GM21447 (cell line): ENCODE measurements at regions not wholly inside any gene's neighbourhood (a gene's known extent, or its start where the extent isn't known, plus 50 kb on each side); places are given as distances from the start of the nearest gene placed in this dataset.
"Not testable (repeated sequence)": the region's sequence is repeated elsewhere in the genome, so short reads cannot be mapped to it uniquely, and the experiment has no call there.

Experiments
- ATAC-seq: cut with Tn5 transposase; IDR thresholded peaks from one replicate; pipeline ENCODE4 v1.9.1; 2021; ENCODE audit not compliant: unreplicated experiment

DNA sequence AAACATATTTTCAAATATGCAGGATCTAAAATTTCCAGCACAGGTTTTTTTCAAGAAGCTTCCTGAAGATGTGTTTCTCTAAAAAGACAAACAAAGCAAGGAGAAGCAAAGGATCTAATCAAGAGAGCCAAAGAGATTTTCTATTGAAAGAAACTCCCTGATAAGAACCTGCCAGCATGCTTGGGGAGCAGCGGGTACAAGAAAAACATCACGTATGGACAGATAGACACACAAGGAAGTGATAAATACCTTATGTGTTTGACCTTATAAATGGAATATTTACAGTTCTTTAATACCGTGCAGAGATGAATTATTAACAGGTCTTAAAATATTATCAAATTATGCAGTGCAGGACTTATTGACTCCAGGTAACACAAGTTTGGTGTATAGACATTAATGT, 562.1 kb downstream of the DACH1 start:
- ATAC-seq, result no peak

DNA sequence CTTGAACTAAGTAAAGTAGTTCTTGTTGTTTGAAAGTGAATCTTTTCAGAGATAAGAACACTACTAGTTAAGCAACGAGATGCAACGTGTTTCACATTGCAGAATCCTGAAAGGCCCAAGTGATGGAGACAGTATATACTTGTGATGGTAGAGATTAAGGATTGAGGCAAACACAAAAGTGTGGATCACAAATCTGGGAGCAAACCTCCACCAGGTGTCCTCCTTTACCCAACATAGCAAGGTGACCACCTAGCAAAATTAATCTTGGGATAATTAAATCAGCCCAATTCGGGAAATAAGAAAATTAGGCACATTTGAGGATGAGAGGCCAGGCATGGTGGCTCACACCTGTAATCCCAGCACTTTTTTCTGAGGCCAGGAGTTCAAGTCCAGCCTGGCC, 563.9 kb downstream of the DACH1 start:
- no peak for ATAC-seq

DNA sequence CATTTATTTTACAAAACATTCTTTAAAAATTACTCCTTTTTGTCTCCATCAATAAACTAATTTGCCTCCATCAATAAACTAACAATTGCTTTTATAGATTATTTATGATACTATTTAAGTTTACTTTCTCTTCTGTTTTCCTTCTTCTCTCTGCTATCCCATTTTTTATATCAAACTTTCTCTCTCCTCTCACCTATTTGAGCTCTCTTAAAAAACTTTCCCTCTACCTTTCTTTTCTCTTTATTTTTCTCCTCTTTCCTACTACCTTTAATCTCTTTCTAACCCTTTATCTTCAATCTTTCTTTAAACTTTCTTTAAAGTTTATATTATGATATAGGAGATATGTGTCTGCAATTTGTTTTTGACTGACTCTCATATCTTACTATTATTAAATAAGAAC, 566.4 kb downstream of the DACH1 start:
- ATAC-seq, result no peak

- no peak for ATAC-seq
These were observed 575.2 kb downstream of the DACH1 start for GRCh38 chr13:71291842-71292146.

GRCh38 chr13:71290963-71291841, 575.8 kb downstream of the DACH1 start:
- ATAC-seq, result peak; percentile 84

- not testable (repeated sequence) for ATAC-seq
These were observed 577.0 kb downstream of the DACH1 start for GRCh38 chr13:71289980-71290379.

- no peak for ATAC-seq
These were observed 581.3 kb downstream of the DACH1 start for GRCh38 chr13:71285700-71286099.

GRCh38 chr13:71278512-71278911, 588.5 kb downstream of the DACH1 start:
- no peak for ATAC-seq

- ATAC-seq, result peak; percentile 74
These were observed 591.9 kb downstream of the DACH1 start for GRCh38 chr13:71274923-71275608.

GRCh38 chr13:71261256-71261655, 605.7 kb downstream of the DACH1 start:
- ATAC-seq, result no peak

DNA sequence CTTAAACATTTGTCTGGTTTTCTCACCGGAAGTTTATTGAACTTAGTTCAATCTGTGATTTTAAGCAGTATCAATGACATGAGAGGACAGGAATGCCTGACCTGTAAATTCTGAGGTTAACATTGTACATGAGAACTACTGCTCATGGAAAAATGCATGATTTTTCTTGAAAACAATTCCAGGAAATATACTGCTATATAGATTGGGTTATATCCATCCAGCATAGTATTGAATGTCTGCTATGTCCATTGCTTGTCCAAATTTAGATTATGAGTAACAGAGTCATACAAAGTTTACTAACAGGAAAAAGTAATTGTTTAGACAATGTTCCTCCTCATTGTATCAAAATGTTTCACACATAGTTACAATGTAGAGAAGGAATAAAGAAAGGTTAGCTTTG, 606.8 kb downstream of the DACH1 start:
- no peak for ATAC-seq

DNA sequence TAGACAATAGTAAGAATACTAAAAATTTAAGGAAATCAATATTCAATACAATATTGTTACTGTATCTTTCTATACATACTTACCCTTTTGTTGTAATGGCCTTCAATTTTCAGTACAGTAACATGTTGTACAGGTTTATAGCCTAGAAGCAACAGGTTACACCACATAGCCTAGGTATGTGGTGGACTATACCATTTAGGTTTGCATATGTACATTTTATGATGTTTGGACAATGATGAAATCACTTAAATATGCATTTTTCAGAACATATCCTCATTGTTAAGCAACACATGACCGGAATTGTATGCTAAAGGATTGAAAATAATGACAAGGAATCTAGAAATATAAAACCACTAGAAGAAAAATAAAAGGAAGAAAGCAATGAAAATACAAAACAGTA, 611.4 kb downstream of the DACH1 start:
- no peak for ATAC-seq

GRCh38 chr13:71254384-71254783, 612.6 kb downstream of the DACH1 start:
- no peak for ATAC-seq

DNA sequence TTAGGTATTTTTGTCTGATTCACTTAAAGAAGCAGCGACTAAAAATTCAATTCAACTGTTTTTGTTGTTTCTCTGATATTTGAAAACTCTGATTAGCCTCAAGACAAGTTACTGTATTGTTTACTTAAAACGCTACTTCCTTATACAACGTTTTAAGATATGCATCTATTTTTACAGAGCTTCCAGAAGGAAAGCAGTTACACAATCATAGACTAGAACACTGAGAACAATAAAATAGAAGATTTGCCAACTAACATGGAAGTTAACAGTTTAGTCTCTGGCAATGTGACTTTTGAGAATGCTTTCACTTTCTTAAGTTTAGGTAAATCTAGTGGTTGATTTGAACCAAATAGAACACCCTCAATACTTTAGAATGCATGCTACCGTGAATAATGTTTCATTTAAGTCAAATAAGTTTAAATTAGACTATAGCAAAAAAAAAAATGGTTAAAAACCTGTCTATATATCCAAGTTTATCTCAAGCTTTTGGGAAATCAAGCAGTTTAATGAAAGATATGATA, 614.8 kb downstream of the DACH1 start:
- no peak for ATAC-seq

GRCh38 chr13:71251292-71251951, 615.6 kb downstream of the DACH1 start:
- ATAC-seq, result no peak

DNA sequence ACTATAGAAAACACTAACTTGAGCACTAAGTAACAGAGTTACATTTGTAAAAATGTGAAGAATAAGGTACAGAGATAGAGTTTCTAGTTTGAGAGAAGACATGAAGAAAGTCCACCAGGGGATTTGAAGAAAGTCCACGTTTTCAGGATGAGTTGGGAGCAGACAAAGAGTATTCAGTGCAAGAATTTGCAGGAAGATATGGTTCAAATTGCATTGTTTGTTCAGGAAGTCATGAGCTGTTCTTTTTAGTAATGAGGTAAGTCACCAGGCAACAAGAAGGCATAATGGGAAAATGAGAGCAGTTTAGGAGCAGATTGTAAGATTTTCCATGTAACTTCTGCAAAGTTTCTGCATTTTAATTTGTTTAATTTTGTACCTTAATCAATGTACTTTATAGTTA, 618.0 kb downstream of the DACH1 start:
- no peak for ATAC-seq

- ATAC-seq, result no peak
These were observed 622.8 kb downstream of the DACH1 start for GRCh38 chr13:71244161-71244560.

GRCh38 chr13:71242201-71242600, 624.8 kb downstream of the DACH1 start:
- no peak for ATAC-seq

DNA sequence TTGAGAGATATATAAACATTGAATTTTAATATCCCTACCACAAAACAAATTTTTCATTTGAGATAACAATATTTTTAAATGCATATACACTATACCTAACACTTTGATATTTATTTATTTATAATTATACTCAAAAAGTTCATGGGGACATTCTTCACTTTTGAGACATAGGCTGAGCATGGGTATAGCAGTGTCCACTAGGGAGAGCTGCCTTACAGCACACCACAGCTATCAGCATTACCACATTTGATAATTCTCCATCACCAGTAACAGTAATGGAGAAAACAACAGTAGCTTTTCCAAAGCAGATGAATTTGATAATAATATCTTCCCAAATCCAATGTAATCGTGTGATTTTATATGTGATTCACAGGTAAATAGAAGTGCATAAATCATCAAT, 626.1 kb downstream of the DACH1 start:
- ATAC-seq, result no peak

DNA sequence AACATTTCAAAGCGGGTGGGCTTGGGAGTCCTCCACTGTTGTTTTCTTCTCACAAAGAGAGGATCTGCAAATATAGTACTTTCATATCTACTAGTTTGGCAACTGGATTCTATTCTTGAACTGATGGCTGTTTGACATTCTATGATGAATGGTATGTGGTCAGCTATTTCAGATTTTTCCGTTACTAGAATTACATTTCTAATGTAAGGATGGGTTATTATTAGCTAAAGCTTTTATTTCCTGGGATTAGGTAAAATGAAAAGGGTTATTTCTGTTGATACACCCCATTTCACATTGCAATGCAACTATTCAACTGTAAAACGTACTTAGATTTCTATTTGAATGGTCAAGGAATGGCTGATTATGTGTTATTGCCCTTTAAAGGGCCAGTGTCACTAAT, 629.7 kb downstream of the DACH1 start:
- ATAC-seq, result no peak

DNA sequence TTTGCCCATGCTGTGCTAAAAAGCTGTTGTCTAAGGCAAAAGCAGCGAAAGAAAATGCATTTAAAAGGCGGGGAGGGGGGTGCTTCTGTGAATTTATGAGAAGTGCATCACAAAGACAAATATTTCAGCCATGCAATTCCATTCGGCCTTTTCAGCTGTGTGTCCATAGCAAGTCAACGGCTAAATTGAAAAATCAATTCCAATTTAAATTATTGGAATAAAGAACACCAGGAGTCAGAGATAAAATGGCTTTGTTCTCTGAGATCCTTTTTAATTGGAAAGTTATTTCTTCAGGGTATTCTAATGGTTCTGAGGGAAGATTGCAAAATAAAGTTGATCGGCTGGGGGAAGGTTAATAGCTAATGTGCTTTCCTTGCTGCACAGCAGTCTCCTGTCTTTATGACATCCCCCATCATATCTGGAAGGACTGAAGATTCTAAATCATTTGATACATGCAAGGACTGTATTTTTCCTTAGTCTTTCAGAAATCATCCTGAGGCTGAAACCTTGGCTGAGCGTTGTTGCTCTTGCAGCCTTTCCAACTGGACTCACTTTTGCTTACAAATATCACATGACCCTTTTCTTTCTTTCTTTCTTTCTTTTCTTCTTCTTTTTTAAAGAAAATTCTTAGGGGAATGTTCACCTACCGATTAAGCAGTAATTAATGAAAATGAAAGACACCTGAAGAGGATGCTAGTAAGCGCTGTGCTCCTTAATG, 647.1 kb downstream of the DACH1 start:
- ATAC-seq, result no peak
